IPS-18c (cell line): ENCODE measurements at regions not wholly inside any gene's neighbourhood (a gene's known extent, or its start where the extent isn't known, plus 50 kb on each side); places are given as distances from the start of the nearest gene placed in this dataset.

Experiments
- H3K4me3 ChIP-seq: 2 replicates; pipeline ENCODE4 v1.7.0; 2013; ENCODE audit warnings: low read depth, mild to moderate bottlenecking, low read length, moderate library complexity; ENCODE audit not compliant: insufficient read depth
- H3K9me3 ChIP-seq: one replicate; pipeline ENCODE4 v1.6.1; 2013; ENCODE audit warnings: mild to moderate bottlenecking, low read length, moderate library complexity; ENCODE audit not compliant: control insufficient read depth, insufficient read depth

DNA sequence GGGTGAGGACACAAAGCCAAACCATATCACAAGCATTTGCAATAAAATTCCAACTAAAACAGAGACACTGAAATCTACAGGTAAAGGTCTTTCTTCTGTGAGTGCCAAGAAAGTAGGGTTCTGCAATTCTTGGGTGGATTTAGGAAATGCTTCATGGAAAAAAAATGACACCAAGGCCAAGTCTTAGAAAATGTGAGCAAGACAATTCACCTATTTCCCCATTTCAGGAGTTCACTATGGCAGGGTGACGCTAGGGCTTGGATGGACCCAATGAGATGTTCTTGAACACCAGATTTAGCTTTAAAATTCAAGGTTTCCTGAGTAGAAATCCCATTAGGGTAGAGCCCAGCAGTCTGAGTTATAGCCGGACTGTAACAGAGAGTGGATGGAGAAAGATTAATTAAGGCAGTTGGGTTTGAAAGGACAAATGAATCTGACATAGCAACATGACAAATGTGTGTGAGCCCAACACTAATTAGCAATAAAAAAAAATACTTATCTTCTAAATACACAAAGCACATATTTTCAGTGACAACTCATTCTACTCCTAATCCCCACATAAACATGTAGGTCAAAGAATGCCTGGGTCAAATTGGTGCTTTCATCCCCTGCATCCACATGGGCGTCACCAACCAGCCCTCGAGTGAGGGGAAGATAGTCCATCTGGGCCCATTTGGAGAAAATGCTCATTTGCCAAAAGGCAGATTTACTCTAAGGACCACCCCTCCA, 180.4 kb upstream of the JARID2 start:
- Histone ChIP-seq H3K9me3 (no peaks in the 10 kb centered on the region), H3K4me3 (no peak overlapping the region)

DNA sequence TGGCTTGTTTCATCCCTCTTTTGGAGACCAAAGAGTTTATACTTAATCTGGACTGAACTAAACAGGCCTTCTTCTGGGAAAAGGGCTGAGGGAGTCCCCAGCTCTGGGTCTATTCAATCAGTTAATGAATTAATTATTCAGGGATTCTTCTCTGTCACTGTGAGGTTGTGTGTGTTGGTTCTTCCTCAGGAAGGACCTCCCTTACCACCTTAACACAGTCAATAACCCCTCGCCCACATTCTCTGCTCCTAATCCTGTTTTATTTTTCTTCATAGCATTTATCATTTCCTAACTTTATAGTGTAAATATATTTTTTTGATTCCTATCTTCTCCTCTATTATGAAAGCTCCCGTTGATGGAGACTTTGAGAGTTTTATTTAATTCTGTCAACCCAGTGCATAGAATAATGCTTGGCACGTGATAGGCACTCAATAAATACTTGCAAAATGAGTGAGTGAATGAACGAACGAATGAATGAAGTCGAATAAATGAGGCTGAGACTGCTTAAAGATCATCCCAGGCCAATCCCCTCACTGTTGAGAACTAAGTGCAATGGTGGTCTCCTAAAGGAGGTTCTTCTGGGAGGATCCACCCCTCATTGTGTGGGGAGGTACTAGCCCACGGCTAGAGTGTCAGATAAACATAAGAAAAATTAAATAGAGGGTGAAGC, 179.6 kb upstream of the JARID2 start:
- no peak overlapping the region for H3K4me3 ChIP-seq
- no peaks in the 10 kb centered on the region for H3K9me3 ChIP-seq

DNA sequence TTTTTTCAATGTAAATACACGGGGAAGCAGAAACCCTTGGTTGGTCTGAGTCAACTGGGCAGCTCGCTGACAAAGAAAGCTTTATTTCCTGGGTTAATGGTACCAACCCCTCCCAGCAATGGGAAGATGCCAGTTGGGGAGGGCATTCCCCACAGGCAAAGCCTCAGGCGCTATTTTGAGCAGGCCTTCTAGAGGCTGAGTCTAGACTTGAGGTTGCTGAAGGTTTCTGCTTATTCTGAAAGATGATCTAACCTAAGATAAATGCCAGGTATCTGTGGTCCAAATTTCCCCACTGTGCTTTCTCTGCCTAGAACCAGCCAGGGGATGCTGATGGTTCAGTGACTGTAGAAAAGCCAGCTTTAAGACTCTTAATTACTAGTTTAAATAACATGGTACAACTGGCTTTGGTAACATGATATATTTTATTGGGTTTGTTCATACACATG, 172.5 kb upstream of the JARID2 start:
- Histone ChIP-seq H3K4me3 (no peak overlapping the region), H3K9me3 (peaks cover 3% of the 10 kb centered on the region)

- Histone ChIP-seq H3K4me3 (no peak overlapping the region), H3K9me3 (peaks cover 3% of the 10 kb centered on the region)
Observed at GRCh38 chr6:15073883-15074465, 171.9 kb upstream of the JARID2 start.

DNA sequence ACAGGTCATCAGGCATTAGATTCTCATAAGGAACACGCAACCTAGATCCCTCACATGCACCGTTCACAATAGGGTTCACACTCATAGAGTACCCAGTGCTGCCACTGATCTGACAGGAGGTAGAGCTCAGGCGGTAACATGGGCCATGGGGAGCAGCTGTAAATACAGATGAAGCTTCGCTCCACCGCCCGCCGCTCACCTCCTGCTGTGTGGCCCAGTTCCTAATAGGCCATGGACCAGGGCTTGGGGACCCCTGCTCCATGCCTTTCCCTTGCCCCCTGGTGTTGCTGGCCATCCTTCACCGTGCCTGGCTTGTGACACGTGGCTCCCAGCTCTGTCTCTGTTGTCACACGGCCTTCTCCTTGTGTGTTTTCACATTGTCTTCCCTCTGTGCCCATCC, 171.1 kb upstream of the JARID2 start:
- H3K9me3 ChIP-seq = peaks cover 3% of the 10 kb centered on the region
- no peak overlapping the region for H3K4me3 ChIP-seq

DNA sequence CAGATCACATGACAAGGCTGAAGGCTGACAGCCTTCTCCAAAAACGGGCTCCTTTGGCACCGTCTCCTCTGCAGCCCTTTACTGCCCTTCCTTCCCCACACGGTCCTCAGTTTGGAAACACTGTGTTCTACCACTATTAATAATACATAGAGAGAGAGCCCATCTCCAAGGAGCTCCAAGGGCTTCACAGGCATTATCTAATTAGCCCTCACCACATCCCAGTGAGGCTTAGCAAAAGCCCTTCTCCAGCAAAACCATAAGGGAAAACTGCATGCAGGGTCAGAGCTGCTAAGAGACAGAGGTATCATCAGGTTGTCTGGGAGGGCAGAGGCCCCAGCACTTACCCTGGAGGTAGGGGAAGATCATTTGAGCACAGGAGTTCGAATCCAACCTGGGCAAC, 169.3 kb upstream of the JARID2 start:
- peaks cover 3% of the 10 kb centered on the region for H3K9me3 ChIP-seq
- no peak overlapping the region for H3K4me3 ChIP-seq

- peaks cover 3% of the 10 kb centered on the region for H3K9me3 ChIP-seq
- no peak overlapping the region for H3K4me3 ChIP-seq
Observed at GRCh38 chr6:15077006-15077405, 168.9 kb upstream of the JARID2 start.

- Histone ChIP-seq H3K4me3 (no peak overlapping the region), H3K9me3 (peaks cover 3% of the 10 kb centered on the region)
Observed at GRCh38 chr6:15077961-15078360, 167.9 kb upstream of the JARID2 start.

DNA sequence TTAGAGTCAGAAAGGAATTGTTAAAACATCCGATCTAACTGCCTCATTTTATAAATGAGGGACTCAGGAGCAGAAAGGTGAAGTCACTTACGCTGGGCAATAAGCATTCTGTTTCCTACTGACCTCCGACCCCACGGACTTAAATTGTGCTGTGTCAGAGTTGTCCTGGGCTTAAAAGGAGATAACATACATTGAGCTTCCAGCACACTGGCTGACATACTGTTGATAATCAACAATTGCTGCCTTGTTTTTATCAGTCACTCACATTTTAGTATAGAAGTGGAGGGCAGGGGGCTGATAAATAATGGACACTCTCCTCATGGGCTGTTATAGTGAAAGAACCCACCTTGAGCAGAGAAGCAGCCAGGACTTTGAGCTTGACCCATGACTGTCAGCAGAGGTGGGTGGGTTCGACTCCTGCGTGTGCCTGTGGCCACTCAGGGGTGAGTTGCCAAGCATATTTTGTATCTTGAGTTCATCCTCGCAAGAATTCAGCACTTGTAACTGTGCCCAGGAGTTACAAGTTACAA, 166.5 kb upstream of the JARID2 start:
- H3K9me3 ChIP-seq = peaks cover 3% of the 10 kb centered on the region
- no peak overlapping the region for H3K4me3 ChIP-seq

DNA sequence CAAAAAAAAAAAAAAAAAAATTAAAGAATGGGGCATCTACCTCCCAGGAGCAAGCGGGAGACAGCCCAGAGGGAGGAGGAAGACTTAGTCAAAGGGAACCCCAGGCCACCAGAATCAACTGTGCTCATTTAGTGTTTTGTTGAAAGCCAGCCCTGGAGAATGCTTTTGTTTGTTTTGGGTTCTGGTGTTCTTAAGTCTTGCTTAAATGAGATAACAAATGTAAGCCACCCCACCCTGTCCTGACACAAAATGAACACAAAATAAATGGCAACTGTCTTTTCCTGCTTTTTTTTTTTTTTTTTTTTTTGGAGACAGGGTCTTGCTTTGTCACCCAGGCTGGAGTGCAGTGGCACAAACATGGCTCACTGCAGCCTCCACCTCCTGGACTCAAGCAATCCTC, 165.0 kb upstream of the JARID2 start:
- H3K9me3 ChIP-seq = no peaks in the 10 kb centered on the region
- H3K4me3 ChIP-seq = no peak overlapping the region

DNA sequence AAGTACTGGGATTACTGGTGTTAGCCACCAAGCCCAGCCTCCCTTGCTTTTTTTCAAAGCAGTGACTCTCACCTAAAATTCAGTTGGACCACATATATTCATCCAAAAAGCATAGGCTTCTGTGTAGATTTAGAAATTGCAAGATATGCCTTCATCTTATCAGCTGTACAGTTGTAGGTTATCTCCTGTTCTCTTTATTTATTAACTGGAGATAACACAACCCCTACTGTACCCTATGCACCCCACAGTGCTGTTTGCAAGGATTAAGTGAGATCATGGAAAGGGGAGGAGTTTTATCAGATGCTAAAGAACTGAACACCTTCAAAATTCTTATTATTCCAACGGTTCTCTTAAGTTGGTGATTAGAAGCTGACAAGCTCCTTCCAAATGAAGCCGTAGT, 164.4 kb upstream of the JARID2 start:
- Histone ChIP-seq H3K9me3 (no peaks in the 10 kb centered on the region), H3K4me3 (no peak overlapping the region)

- Histone ChIP-seq H3K4me3 (no peak overlapping the region), H3K9me3 (no peaks in the 10 kb centered on the region)
Observed at GRCh38 chr6:15082708-15083107, 163.2 kb upstream of the JARID2 start.

DNA sequence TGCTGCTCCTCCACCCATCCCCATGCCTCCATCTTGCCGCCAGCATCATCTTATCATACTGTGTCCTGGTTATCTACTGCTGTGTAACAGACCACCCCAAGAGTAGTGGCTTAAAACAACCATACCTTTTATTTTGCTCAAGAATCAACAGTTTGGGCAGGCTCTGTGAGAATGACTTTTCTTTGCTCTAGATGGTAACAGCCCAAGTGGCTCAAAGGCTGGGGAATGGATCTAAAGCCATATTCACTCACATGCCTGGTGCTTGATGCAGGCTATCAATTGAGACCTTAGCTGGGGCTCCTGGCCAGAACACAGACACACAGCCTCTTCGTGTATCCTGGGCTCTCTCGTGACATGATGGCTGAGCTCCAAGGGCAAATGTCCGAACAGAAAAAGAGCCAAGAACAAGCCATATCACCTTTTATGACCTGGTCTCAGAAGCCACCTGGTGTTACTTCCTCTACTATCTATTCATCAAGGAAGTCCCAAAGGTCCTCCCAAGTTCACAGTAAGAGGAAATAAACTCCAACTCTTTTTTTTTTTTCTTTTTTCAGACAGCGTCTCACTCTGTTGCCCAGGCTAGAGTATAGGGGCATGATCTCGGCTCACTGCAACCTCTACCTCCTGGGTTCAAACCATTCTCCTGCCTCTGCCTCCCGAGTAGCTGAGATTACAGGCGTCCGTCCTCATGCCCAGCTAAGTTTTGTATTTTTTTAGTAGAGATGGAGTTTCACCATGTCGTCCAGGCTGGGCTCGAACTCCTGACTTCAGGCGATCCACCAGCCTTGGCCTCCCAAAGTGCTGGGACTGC, 159.3 kb upstream of the JARID2 start:
- Histone ChIP-seq H3K4me3 (no peak overlapping the region), H3K9me3 (no peaks in the 10 kb centered on the region)

GRCh38 chr6:15087186-15087589, 158.7 kb upstream of the JARID2 start:
- H3K9me3 ChIP-seq = no peaks in the 10 kb centered on the region
- H3K4me3 ChIP-seq = no peak overlapping the region

DNA sequence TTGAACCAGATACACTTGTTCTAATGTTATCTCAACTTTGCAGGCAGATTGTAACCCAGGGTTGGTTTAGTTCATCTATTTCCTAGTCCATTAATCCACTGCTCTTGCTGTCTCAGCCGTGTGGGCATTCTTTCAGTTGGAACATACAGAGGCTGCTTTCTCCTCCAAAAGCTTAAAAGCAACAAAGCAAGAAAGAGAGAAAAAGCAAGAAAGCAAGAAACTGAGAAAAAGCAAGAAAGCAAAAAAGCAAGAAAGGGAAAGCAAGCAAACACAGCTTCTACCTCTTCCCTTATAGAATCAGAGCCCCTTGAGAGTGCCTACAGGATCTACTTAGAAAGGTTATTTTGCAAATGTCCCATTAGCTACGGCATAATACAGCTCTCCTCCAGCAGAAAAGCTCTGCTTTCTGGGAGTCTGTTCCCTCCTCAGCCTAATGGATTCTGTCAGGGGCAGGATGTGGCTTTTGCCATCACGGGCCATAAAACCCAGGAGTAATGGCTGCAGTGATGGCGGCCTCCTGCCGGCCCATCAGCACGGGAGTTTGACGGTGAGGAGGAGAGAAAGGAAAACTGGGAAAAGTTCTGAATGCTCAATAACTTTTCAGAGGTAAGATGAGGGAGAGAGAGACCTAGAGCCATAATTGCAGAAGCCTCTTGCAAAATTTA, 156.8 kb upstream of the JARID2 start:
- no peaks in the 10 kb centered on the region for H3K9me3 ChIP-seq
- H3K4me3 ChIP-seq = no peak overlapping the region

GRCh38 chr6:15089569-15090144, 156.2 kb upstream of the JARID2 start:
- Histone ChIP-seq H3K9me3 (no peaks in the 10 kb centered on the region), H3K4me3 (no peak overlapping the region)

DNA sequence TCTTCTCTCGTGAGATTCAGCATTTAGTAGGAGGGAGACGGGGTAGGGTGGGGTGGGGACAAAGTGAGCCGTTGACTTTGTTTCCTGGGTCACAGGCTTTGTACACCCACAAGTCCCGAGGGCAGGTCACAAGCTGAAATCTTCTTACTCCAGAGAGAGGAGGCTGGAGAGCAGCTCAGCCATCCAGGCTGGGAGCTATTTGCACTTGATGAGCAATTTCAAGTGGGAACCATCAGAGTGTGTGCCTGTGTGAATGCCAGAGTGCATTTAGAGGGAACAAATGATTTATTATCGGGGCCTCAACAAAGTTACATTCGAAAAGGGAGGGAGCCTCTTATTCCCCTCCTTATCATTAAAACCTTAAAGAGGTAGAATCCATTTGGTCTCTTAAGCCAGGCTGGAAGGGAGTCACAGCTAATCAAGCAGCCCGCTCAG, 155.7 kb upstream of the JARID2 start:
- Histone ChIP-seq H3K4me3 (no peak overlapping the region), H3K9me3 (no peaks in the 10 kb centered on the region)
